ENCODE measurements at regions not wholly inside any gene's neighbourhood (a gene's known extent, or its start where the extent isn't known, plus 50 kb on each side); places are given as distances from the start of the nearest gene placed in this dataset.
"Not testable (repeated sequence)": the region's sequence is repeated elsewhere in the genome, so short reads cannot be mapped to it uniquely, and the experiment has no call there.

DNA sequence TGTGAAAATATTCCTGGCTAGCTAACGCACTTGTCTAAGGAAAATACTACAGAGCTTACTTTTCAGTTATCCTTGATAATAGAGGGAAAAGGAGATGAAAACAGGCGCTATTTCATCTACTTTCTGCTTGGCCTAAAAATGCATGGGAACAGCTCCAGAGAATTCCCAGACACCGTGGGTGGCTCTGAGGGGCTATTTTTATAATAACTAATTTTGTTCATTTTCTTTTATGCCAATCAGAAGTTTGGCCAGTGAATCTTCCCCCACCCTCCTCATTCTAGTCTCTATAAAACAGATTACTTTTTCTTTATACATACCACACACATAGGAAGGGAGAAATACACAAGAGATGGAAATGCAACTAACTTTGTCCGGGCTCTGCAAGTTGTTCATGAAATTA, 322.9 kb downstream of the SETD4 start:
- no peak for DNase-seq

DNA sequence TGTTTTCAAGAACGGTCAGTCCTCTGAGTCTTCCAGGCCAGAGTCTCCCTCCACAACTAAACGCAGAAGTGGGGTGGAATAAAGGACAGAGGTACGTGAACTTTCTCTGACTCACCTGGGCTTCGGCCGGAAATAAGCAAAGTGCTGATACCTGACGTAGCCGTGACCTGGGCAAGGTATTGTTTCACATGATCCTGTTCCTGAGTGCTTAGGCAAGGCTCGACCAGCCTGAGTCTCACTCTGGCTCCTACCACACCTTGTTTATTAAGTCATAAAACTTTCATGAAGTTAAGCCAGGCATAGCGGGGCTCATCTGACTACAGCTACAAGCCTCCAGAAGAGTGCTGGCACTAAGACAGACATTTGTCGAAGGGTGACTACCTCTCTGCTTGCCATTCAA, 327.5 kb downstream of the SETD4 start:
- no peak for DNase-seq

DNA sequence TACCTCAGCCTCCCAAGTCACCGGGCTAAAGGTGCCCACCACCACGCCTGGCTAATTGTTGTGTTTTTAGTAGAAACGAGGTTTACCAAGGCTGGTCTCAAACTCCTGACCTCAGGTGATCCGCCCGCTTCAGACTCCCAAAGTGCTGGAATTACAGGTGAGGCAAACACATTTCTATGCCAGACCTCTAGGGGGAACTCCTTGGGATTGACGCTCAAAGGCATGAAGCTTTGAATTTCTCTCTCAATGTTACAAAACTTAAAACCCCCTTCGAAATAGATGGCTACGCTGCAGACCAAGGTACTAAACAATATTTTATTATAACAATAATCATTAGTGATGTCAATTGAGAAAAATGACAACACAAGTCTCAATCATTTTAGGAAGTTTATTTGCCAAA, 330.0 kb downstream of the SETD4 start:
- DNase-seq: no peak

DNA sequence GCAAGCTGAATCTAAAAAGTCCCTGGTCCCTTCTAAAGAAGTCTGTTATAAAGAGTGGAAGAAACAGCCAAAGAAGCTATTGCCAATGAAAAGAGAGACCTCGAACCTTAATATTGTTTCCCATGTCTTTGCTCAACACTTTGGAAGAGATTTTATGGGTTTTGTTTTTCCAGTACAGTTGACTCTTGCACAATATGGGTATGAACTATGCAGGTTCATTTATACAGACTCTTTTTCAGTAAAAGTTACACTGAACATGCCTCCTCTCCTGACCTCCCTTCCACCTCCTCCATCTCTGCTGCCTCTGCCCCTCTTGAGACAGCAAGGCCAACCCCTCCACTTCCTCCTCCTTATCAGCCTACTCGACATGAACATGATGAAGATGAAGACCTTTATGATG, 332.5 kb downstream of the SETD4 start:
- no peak for DNase-seq

DNA sequence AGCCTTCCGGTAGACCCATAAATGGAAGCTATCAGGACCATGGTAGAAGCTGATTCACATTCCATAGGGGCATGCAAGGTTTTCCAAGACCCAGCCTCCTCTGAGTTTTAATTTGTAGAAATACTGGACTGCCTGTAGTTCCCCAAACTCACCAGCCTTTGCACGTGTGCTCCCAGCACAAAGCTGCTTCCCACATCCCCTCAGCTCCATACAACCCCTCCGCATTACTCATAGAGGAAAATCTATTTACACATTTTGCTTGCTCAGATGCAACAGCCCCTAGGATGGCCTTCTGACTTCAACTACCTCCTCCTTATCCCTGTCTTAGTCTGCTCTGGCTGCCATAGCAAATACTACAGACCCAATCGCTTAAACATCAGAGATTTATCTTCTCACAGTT, 336.2 kb downstream of the SETD4 start:
- no peak for DNase-seq

DNA sequence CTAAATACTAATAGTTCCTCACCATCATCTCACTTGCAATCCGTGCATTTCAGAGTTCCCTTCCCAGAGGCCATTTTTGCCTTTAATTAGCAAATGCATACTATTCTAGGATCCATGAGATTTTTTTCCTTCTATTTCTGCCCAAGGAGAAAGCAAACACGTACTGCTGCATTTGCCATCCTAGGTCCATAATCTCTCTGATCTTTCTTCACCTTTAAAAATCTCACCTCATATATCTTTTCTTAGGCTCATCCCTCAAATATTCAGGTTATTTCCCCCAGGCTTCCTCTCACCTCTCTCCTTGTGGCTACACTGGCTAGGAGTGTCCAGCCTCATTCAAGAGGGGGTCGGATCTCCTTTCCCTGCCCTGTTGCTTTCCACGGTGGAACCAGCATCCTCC, 338.6 kb downstream of the SETD4 start:
- DNase-seq: no peak

DNA sequence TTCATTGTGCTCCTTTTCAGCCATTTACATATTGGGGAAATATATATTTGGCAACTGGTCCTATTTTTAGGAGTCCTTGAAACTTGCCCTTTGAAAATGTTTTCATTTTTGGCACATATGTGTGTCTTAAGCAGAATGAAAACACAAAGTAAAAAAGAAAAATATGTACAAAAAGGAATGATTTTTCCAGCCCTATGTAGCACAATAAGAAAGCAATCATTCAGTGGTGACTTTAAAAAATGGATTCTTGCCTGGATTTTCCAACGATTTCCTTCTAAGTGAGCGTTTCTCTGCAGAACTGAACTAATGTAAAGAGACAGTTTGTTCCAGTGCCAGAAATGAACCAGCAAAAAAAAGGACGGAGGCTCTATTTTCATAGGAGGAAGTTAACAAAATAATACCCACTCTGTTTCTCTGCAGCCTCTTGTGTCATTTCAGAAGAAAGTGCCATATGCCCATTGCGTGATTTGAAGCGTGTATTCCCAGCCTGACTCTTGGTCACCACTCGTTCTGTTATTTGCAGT, 340.1 kb downstream of the SETD4 start:
- DNase-seq: peak; percentile 4

DNA sequence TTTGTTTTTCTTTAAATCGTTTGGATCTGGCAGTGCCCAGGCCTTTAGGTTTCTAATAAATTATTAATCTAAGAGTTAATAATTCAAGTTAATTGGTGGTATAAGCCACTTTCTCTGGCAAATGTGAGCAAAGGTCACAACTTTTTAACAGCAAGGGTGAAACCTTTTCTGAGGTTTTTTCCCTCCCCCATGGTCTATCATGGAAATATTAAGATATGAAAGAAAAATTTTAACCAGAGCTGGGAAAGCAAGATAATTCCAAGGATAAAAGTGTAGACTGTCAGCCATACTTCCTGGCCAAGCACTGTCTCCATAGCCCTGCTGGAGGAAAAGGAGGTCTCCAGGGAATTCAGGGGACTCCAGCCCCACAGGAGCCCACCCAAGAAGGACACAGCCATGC, 341.2 kb downstream of the SETD4 start:
- DNase-seq: no peak

DNA sequence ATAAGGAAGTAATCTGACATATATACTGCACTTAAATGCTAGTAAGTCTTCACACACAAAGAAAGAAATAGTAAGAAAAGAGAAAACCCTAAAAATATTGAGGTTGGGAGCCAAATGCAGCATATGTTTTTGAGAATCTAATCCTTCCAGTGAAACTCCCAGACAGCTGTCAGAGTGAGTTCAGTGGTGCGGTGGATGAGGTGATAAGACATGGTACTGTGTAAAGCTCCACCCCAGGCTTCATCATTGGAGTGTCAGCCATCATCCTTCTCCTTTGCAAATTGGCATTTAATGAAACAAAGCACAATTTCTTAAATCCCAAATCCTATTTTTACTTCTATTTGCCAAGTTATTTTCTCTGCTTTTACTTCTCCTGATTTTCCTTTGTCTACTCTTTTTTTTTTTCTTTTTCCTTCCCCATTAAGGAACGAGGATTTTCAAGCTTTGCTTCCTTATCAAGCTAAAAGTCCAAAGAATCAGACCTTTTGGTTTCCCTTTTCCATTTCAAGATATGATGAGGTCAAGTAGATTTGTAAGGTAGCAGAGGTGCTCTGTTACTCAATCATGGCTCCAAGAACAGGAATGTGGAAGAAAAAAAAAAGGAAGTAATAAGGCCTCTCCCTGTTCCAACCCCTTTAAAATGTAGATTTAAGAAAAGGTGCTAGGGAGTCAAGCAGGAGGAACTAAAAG, 343.3 kb downstream of the SETD4 start:
- no peak for DNase-seq

DNA sequence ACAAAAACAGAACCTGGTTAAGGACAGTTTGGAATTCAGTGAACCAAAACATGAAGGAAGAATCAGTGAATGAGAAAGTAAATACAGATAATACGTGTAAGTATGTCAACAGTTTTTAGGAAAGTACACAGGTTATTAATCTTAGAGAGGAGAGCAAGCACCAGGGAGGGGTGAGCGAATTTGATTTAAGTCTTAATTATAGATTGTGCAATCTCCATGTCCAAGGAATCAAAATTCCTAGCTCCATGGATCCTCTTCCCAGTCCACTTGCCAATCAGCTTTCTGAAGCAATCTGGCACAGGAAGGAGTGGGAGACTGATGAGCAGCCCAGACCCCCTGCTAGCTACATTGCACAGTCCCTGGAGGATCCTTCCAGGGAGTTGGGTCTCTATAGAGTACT, 346.4 kb downstream of the SETD4 start:
- no peak for DNase-seq

DNA sequence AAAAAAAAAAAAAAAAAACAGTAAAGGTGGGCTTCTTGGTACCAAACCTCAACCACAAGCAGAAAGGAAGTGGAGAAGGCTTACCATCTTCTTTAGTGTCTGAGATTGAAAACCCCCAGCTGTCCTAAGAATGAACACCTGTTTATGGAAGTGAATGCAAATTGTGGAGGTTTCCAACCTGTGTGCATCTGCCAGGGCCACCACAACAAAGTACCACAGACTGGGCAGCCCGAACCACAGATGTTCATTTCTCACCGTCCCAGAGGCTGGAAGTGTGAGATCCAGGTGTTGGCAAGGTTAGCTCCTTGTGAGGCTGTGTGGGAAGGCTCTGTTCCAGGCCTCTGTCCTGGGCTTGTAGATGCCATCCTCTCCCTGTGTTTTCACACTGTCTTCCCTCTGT, 348.7 kb downstream of the SETD4 start:
- DNase-seq: no peak

DNA sequence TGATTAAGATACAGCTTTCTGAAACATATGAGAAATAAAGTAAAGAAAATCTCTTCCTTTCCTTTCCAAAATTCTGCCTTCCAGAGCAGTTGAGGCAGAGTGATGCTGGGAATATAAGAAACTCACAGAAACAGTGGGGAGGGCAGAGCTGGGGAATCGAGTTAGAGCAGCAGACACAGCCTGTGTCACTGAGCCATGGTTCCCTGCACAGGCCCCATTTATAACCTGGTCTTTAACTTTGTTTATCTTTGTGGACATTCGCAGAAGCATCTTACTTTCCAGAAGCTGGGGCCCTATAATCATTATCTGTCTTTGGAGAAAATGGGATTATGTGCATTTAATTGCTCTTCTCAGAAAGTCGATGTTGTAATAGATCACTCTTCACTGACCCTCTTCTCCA, 349.1 kb downstream of the SETD4 start:
- no peak for DNase-seq

DNA sequence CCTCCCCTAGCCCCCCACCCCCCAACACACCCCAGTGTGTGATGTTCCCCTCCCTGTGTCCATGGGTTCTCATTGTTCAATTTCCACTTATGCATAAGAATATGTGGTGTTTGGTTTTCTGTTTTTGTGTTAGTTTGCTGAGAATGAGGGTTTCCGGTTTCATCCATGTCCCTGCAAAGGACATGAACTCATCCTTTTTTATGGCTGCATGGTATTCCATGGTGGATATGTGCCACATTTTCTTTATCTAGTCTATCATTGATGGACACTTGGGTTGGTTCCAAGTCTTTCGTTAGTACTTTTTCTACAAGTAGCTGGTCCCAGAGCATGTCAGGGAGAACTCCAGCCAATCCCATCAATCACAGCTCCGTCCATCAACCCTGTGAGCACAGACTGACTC, 350.3 kb downstream of the SETD4 start:
- not testable (repeated sequence) for DNase-seq

DNA sequence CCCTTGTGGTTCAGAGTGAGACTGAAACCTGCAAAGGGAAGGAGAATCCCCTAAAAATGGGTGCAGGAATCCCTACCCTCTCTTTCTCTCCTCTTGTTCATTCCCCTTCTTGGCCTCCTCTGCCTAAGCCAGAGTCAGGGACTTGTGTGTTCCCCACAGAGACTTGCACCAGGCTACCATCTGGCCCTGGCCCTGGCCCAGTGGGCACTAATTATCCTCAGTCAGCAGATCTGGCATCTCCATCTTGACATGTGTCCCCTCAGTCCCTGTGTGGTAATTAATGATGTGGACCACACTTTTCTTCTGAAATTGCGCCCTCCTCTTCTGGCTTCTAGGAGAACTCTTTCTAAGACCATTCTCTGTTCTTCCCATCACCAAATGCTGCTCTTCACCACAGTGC, 354.4 kb downstream of the SETD4 start:
- DNase-seq: no peak

DNA sequence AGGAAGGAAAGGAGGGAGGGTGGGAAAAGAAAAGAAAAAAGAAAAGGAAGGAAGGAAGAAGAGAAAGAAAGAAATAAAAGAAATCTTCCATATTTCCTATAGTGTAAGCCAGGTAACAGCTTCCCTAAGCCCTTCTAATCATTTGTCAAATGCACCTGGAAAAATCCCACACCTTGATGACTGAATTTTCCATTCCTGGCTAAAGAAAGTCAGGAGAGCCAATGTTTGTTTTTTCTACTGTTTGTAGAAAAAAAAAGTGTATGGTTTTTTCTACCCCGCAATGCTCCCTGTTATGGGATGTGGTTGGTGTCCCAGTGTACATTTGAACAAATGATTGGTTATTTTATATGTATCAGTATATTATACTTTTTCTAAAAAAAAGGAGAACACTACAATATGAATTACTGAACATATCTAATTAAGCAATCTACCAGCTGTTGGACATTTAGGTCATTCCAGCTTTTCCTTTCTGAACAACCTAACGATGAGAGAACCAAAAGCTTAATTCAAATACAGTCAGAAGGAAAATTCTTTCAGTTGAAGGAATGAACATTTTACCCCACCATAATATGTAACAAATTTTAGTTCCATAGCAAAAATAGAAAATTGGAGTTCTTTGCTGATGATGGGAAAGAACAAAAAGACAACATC, 355.0 kb downstream of the SETD4 start:
- no peak for DNase-seq

DNA sequence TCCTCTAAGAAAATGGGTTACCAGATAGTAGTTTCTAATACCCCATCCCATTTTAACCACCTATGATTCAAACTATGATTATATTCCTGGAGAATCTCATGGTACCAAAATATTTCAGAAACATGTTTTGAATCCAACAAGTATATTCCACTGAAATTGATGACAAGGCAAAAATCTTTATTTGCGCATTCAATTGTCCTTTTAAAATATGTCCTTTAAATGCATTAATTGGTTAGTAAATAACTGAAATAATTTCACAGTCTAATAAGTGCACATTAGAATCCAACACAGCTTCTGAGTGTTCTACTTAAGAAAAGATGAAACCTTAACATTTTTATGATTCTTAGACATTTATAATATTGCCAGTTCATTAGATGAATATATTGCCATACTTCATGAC, 356.6 kb downstream of the SETD4 start:
- no peak for DNase-seq

DNA sequence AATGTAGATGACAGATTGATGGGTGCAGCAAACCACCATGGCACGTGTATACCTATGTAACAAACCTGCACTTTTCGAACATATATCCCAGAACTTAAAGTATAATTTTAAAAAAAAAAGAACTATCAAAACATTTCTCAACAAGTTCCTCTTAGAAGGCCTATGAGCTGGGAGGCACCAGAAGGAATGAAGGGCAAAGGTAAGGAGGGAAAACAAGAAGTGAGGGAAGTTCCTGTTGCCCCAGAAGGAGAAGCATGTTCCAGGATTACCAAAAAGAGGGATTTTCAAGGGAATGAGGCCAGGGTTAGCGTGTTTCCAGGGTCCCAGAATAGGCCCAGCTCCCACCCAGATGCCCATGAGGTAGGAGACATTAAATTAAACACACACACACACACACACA, 361.0 kb downstream of the SETD4 start:
- DNase-seq: no peak

DNA sequence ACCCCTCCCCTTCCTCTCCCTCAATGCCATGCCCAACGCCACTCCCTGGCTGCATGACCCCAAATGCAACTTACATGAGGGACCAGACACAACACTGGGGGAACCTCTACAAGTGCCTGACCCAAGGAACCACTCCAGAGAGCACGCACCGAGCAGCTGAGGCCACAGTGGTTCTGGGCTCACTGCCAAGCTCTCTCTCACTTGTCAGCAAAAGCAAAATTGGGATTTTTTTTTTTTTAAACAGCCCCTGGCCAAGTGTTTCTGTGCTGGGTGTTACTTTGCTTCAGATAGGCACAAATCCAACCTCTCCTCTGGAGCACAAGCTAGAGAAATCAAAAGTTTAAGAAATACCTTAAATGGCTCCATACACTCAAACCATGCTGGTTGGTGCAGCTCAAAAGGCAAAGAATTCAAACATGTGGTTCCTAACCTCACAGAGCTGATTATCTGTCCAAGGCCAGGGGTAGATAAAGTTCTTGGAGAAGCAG, 363.0 kb downstream of the SETD4 start:
- DNase-seq: peak; percentile 72

DNA sequence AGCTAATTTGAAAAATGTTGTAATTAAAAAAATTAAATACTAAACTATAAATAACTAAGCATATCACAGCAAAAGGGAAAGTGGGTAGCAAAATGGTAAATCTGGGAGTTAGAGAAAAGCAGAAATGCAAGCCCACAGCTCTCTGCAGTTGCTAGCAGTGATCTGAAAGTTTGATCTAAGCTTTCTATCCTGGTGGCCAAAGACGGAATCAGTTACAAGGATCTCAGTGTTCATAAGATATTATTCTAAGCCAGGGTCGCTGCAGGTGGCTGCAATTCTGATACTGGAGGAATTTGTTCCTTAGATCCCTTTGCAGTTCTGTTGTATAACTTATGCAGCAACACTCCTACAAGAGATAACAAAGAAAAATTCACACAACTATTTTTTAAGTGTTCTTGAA, 363.7 kb downstream of the SETD4 start:
- no peak for DNase-seq

DNA sequence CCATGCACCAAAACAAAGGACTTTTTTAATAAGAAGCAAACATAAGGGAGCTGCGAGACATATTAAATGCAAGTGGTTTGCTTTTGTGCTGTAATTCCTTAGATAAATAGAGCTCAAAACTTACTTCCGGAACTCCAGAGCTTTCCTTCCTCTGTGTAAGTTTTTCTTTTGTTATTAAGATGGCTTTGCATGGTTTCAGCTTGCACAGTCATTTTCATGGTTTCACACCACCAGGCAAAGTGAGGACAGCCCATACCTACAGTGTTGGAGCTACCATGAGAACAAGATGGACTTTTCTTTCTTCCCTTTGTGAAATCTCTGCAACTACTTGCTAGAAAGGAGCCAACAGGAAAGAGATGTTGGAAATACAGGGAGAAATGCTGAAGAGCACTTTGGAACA, 368.0 kb downstream of the SETD4 start:
- DNase-seq: no peak

DNA sequence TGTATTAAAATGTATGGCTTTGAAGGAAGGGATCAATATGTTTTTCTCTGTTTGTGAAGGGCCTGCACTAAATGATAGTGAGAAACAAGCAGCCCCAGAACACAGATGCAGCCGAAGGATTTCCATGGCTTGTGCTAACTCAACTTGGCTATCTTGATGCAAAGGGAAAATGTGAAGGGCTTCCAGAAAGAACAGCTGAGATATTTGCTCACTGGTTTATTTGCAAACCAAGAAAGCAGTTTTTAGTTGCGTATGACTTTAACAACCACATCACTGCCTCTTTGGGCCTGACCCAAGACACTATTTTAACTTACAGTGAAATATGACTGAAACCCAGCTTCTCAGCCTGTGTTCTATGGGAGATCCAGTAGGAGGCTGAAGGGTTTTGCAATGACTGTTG, 369.9 kb downstream of the SETD4 start:
- DNase-seq: no peak

DNA sequence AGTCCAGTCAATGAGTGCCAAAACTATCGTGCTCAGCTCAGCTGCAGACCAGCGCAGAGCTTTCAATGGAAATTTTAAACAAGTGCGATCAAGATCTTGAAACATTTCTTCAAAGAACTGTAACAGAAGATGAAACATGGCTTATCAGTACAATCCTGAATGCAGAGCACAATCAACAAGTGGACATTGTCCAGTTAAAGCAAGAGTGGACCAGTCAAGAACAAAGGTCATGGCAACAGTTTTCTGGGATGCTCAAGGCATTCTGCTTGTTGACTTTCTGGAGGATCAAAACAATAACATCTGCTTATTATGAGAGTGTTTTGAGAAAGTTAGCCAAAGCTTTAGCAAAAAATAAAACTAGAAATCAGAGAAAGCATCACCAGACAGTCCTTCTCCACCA, 374.2 kb downstream of the SETD4 start:
- no peak for DNase-seq

DNA sequence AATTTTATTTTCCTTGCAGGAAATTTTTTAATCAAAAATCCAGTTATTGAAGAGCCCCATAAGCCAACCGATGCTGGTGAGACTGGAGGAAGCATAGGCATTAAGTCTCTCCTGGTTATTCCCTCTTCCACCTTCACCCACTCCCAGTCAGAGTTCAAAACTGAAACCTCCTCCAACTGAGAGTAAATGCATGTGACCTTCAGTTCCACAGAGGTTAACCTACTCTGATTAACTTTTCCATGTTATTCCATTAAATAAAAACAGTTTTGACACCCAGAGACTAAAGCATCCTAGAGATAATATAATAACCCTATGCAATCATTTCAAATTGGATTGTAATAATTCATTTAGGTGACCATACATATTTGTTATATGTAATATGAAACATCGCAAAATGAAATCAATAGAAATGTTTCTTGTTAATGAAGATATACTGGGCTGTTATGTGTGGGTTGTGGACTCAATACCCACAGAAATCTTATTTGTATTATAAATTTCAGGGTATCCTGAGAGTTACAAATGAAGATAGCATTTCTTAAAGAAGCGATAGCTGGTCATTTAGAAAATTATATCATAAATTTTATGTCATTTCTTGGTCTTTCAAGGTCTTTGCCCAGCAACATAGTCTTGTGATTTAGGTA, 376.5 kb downstream of the SETD4 start:
- DNase-seq: no peak

DNA sequence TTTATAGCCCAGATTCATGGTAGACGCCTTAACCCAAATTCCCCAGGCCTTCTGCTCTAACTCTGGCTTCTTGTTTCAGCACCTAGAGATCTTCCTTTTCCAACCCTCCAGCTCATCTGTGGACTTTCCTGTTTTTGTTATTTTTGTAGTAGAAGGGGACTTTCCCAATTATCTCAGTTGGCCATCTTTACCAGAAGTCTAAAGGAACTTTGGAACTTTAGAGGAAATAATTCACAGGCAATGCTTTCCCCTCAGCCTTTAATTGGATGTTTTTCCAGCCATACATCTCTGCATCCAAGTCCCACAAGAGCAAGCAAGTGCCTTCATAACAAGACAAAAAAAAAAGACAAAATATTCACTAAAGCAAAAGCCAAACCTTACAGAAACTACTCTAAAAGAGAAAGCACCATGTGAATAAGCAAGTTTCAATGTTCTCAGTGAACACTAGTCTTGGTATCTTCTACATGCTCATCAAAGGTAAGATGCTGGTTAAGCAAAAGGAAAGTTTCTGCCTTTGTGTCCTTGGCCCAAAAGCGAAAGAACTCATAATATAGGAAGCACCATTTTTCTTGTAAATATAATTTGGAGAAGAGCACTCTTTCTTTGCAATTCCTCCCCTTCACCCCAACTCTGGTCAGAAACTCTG, 377.3 kb downstream of the SETD4 start:
- DNase-seq: no peak

Measured in fibroblast of upper back skin (primary cell).